IMR-90 (cell line): ENCODE measurements at regions not wholly inside any gene's neighbourhood (a gene's known extent, or its start where the extent isn't known, plus 50 kb on each side); places are given as distances from the start of the nearest gene placed in this dataset.

Experiments used
- ATAC-seq: fragments of 200-7000 bp; cut with Tn5 transposase; 2 replicates; pipeline ENCODE4 v1.9.1; 2020; ENCODE audit warnings: low read depth, mild to moderate bottlenecking, moderate library complexity
- BruUV-seq: library from RNA; stranded (reverse); fragments of 400-500 nt; replicated peaks from 2 replicates; lab custom pipeline; 2021; lab: Mats Ljungman, UMichigan
- CTCF ChIA-PET: fragments of 300-600 bp; formaldehyde crosslinking; extraction: SDS; loops from one replicate; lab custom pipeline; 2021; ENCODE audit warnings: antibody characterized with exemption; lab: Yijun Ruan, JAX
- POLR2A ChIA-PET: fragments of 300-600 bp; sonication (Branson Sonifier 250); formaldehyde crosslinking; loops from one replicate; lab custom pipeline; 2022; ENCODE audit warnings: antibody characterized with exemption; ENCODE audit not compliant: unreplicated experiment; lab: Charles Lee
- DNase-seq: peaks from one replicate; pipeline ENCODE4 v3.0.0; 2013
- H2AFZ ChIP-seq: replicated peaks from 2 replicates; pipeline ENCODE3; 2013; ENCODE audit warnings: low read length, mild to moderate bottlenecking; ENCODE audit not compliant: poor library complexity
- H2AK5ac ChIP-seq: 2 replicates; pipeline ENCODE4 v1.6.1; 2013; ENCODE audit warnings: low read depth, low read length, inconsistent platforms
- H2AK9ac ChIP-seq: replicated peaks from 2 replicates; pipeline ENCODE3; 2013; ENCODE audit warnings: mild to moderate bottlenecking, low read depth, low read length, moderate library complexity; ENCODE audit not compliant: poor library complexity
- H2BK120ac ChIP-seq: 2 replicates; pipeline ENCODE4 v1.6.1; 2013; ENCODE audit warnings: low read depth, low read length, inconsistent platforms
- H2BK15ac ChIP-seq: 3 replicates; pipeline ENCODE4 v1.6.1; 2013; ENCODE audit warnings: low read depth, low read length, inconsistent platforms
- H2BK20ac ChIP-seq: 2 replicates; pipeline ENCODE4 v1.6.1; 2013; ENCODE audit warnings: low read depth, mild to moderate bottlenecking, inconsistent platforms, low read length, moderate library complexity
- H2BK5ac ChIP-seq: 2 replicates; pipeline ENCODE4 v1.6.1; 2013; ENCODE audit warnings: mild to moderate bottlenecking, low read depth, low read length, inconsistent platforms; ENCODE audit not compliant: poor library complexity, severe bottlenecking
- H3K14ac ChIP-seq: replicated peaks from 2 replicates; pipeline ENCODE4 v1.6.1; 2013; ENCODE audit warnings: low read depth, low read length, inconsistent platforms
- H3K18ac ChIP-seq: 2 replicates; pipeline ENCODE4 v1.6.1; 2013; ENCODE audit warnings: low read depth, low read length, control low read depth
- H3K23ac ChIP-seq: 2 replicates; pipeline ENCODE4 v1.6.1; 2013; ENCODE audit warnings: low read depth, low read length, inconsistent platforms
- H3K27ac ChIP-seq: 2 replicates; pipeline ENCODE4 v1.5.1; 2013; ENCODE audit warnings: mild to moderate bottlenecking, control low read depth, low read length; ENCODE audit not compliant: insufficient read depth
- H3K27me3 ChIP-seq: 2 replicates; pipeline ENCODE4 v1.6.1; 2013; ENCODE audit warnings: low read length; ENCODE audit not compliant: control insufficient read depth, insufficient read depth
- H3K36me3 ChIP-seq: 2 replicates; pipeline ENCODE4 v1.6.1; 2013; ENCODE audit warnings: low read length, mixed read lengths; ENCODE audit not compliant: control insufficient read depth, insufficient read depth
- H3K4ac ChIP-seq: 2 replicates; pipeline ENCODE4 v1.6.1; 2013; ENCODE audit warnings: low read depth, low read length, inconsistent platforms
- H3K4me1 ChIP-seq: 2 replicates; pipeline ENCODE4 v1.6.1; 2013; ENCODE audit warnings: low read length, mixed read lengths; ENCODE audit not compliant: control insufficient read depth, insufficient read depth
- H3K4me2 ChIP-seq: 2 replicates; pipeline ENCODE4 v1.6.1; 2013; ENCODE audit warnings: low read depth, mild to moderate bottlenecking, control low read depth, low read length, moderate library complexity
- H3K4me3 ChIP-seq: 2 replicates; pipeline ENCODE4 v1.5.1; 2013; ENCODE audit warnings: low read depth, mild to moderate bottlenecking, control low read depth, low read length, moderate library complexity; ENCODE audit not compliant: insufficient read depth
- H3K56ac ChIP-seq: 2 replicates; pipeline ENCODE4 v1.6.1; 2013; ENCODE audit warnings: low read length, inconsistent platforms; ENCODE audit not compliant: insufficient read depth; ENCODE audit errors: extremely low read depth
- H3K79me1 ChIP-seq, 2 experiments: 2 replicates each; pipeline ENCODE4 v1.6.1; 2013; ENCODE audit warnings: low read length in 2 of 2, inconsistent platforms in 1 of 2, low read depth in 1 of 2
- H3K9ac ChIP-seq: 2 replicates; pipeline ENCODE4 v1.6.1; 2013; ENCODE audit warnings: low read depth, low read length, control low read depth
- H3K9me1 ChIP-seq: 2 replicates; pipeline ENCODE4 v1.6.1; 2013; ENCODE audit warnings: low read length, inconsistent platforms; ENCODE audit not compliant: insufficient read depth
- H3K9me3 ChIP-seq: 2 replicates; pipeline ENCODE4 v1.6.1; 2013; ENCODE audit warnings: low read length; ENCODE audit not compliant: control insufficient read depth, insufficient read depth
- H4K20me1 ChIP-seq: 2 replicates; pipeline ENCODE4 v1.6.1; 2013; ENCODE audit warnings: low read length, inconsistent platforms; ENCODE audit not compliant: insufficient read depth
- H4K5ac ChIP-seq: 2 replicates; pipeline ENCODE4 v1.6.1; 2013; ENCODE audit warnings: mild to moderate bottlenecking, low read depth, low read length, control low read depth
- H4K8ac ChIP-seq, 2 experiments: 2 replicates each; pipeline ENCODE4 v1.6.1; 2013; ENCODE audit warnings: low read depth in 2 of 2, low read length in 2 of 2, control low read depth in 1 of 2, inconsistent platforms in 1 of 2
- H4K91ac ChIP-seq: 2 replicates; pipeline ENCODE4 v1.6.1; 2013; ENCODE audit warnings: low read depth, low read length, inconsistent platforms; ENCODE audit not compliant: insufficient read depth
- BHLHE40 ChIP-seq: fragments of 150-350 bp; IDR thresholded peaks from 2 replicates; pipeline ENCODE4 v1.6.1; 2016; ENCODE audit warnings: mild to moderate bottlenecking, low read depth, low read length
- CEBPB ChIP-seq: IDR thresholded peaks from 2 replicates; pipeline ENCODE4 v1.6.1; 2012; ENCODE audit warnings: low read depth, low read length, improper control_type of control experiment
- CHD1 ChIP-seq: IDR thresholded peaks from 2 replicates; pipeline ENCODE4 v1.6.1; 2012; ENCODE audit warnings: low read depth, low read length, improper control_type of control experiment
- CTCF ChIP-seq: conservative IDR thresholded peaks from 2 replicates; pipeline ENCODE4 v1.5.1; 2012; ENCODE audit warnings: mild to moderate bottlenecking, low read depth, low read length, improper control_type of control experiment
- ELK1 ChIP-seq: fragments of 150-350 bp; IDR thresholded peaks from 2 replicates; pipeline ENCODE4 v1.6.1; 2016; ENCODE audit warnings: low read depth, mild to moderate bottlenecking, low read length, moderate library complexity, borderline replicate concordance
- FOS ChIP-seq: fragments of 150-350 bp; IDR thresholded peaks from 2 replicates; pipeline ENCODE4 v1.6.1; 2016; ENCODE audit warnings: low read depth, low read length
- MAFK ChIP-seq: IDR thresholded peaks from 2 replicates; pipeline ENCODE4 v1.6.1; 2012; ENCODE audit warnings: low read depth, low read length, improper control_type of control experiment
- MAZ ChIP-seq: IDR thresholded peaks from 2 replicates; pipeline ENCODE4 v1.6.1; 2012; ENCODE audit warnings: low read depth, mild to moderate bottlenecking, low read length, improper control_type of control experiment, moderate library complexity, borderline replicate concordance
- MXI1 ChIP-seq: IDR thresholded peaks from 2 replicates; pipeline ENCODE4 v1.6.1; 2012; ENCODE audit warnings: low read depth, mild to moderate bottlenecking, low read length, moderate library complexity, borderline replicate concordance
- NFE2L2 ChIP-seq: fragments of 150-350 bp; IDR thresholded peaks from 2 replicates; pipeline ENCODE4 v1.6.1; 2016; ENCODE audit warnings: low read depth, mild to moderate bottlenecking, low read length
- POLR2A ChIP-seq: IDR thresholded peaks from 2 replicates; pipeline ENCODE4 v1.6.1; 2012; ENCODE audit warnings: mild to moderate bottlenecking, low read depth, low read length
- RAD21 ChIP-seq: IDR thresholded peaks from 2 replicates; pipeline ENCODE4 v1.6.1; 2012; ENCODE audit warnings: low read length, improper control_type of control experiment
- RCOR1 ChIP-seq: IDR thresholded peaks from 2 replicates; pipeline ENCODE4 v1.6.1; 2012; ENCODE audit warnings: mild to moderate bottlenecking, low read length, improper control_type of control experiment; ENCODE audit not compliant: insufficient replicate concordance
- RFX5 ChIP-seq: IDR thresholded peaks from 2 replicates; pipeline ENCODE4 v1.8.0; 2012; ENCODE audit warnings: low read depth, mild to moderate bottlenecking, low read length, moderate library complexity
- SMC3 ChIP-seq: fragments of 150-350 bp; IDR thresholded peaks from 2 replicates; pipeline ENCODE4 v1.6.1; 2016; ENCODE audit warnings: low read depth, mild to moderate bottlenecking, antibody characterized with exemption, low read length, moderate library complexity
- USF2 ChIP-seq: fragments of 150-350 bp; IDR thresholded peaks from 2 replicates; pipeline ENCODE4 v1.6.1; 2017; ENCODE audit warnings: mild to moderate bottlenecking, antibody characterized with exemption, low read length, low read depth
- WGBS, 2 experiments: methylation state at CpG; one replicate each; pipeline versions ENCODE4 v1.1.5 to v1.1.7; 2013; ENCODE audit warnings: missing lambda C conversion rate in 2 of 2; ENCODE audit not compliant: insufficient read length in 1 of 2; ENCODE audit errors: extremely low coverage in 2 of 2; 5-methylcytosine and 5-hydroxymethylcytosine counted together
- dilution Hi-C: fragments of 300-500 bp; cut with HindIII; formaldehyde crosslinking; loops from one replicate; pipeline ENCODE4 v1.14.3; 2018; ENCODE audit warnings: low sequenced_read_pairs; ENCODE audit not compliant: unreplicated experiment
- in situ Hi-C: fragments of 300-500 bp; cut with MboI; formaldehyde crosslinking; loops from 3 replicates; pipeline ENCODE4 v1.14.3; 2019; ENCODE audit warnings: low sequenced_read_pairs, inconsistent platforms, mixed read lengths
- intact Hi-C: fragments of 100-400 bp; cut with micrococcal nuclease; formaldehyde crosslinking; loops from 2 replicates; pipeline ENCODE4 v1.10.0; 2022

GRCh38 chr5:67381236-67381880 is 184.8 kb upstream of the CD180 start:
- H3K14ac ChIP-seq = no peak overlapping the region
- in situ Hi-C loops = no loop called here
- H4K5ac ChIP-seq = no peak overlapping the region
- no peak overlapping the region for H3K4me2 ChIP-seq
- H2BK20ac ChIP-seq = no peak overlapping the region
- H3K9me3 ChIP-seq = no peaks in the 10 kb centered on the region
- H3K18ac ChIP-seq = no peak overlapping the region
- intact Hi-C loops = no loop called here
- no peak for DNase-seq
- no peaks in the 10 kb centered on the region for H3K9me1 ChIP-seq
- no TSS peak for BruUV-seq
- TF ChIP-seq FOS (no peak), RCOR1 (no peak), POLR2A (no peak), CHD1 (no peak), MXI1 (no peak), RAD21 (no peak), CEBPB (no peak), ELK1 (no peak), MAFK (no peak), MAZ (no peak), CTCF (no peak), NFE2L2 (no peak), BHLHE40 (no peak), USF2 (no peak), RFX5 (no peak), SMC3 (no peak)
- no peak overlapping the region for H4K8ac ChIP-seq
- no peak overlapping the region for H3K4ac ChIP-seq
- H3K4me3 ChIP-seq = no peak overlapping the region
- no CpG with 5 or more reads among the region's 2 CpGs for WGBS, 2 experiments
- dilution Hi-C loops = no loop called here
- H2AFZ ChIP-seq = no peak overlapping the region
- no peak overlapping the region for H3K9ac ChIP-seq
- no peak overlapping the region for H2AK9ac ChIP-seq
- CTCF ChIA-PET = interaction anchor here (0.6 to 1.0 kb wide), 2 partner anchors 13 to 129 kb away, joined by 3 read pairs; no protein-coding TSS in a partner anchor
- ATAC-seq = no peak
- POLR2A ChIA-PET = no interaction called here
- no peak overlapping the region for H3K56ac ChIP-seq
- no peaks in the 10 kb centered on the region for H3K79me1 ChIP-seq
- no peak overlapping the region for H3K27ac ChIP-seq
- H3K36me3 ChIP-seq = no peaks in the 10 kb centered on the region
- H2BK120ac ChIP-seq = no peak overlapping the region
- H3K4me1 ChIP-seq = no peaks in the 10 kb centered on the region
- H2BK5ac ChIP-seq = no peak overlapping the region
- no peaks in the 10 kb centered on the region for H4K20me1 ChIP-seq
- H3K23ac ChIP-seq = no peak overlapping the region
- no peak overlapping the region for H4K91ac ChIP-seq
- no peaks in the 10 kb centered on the region; the same call in none of the 2 replicates for H3K27me3 ChIP-seq
- H2BK15ac ChIP-seq = no peak overlapping the region; the same call in 2 of the 3 replicates
- no peak overlapping the region for H2AK5ac ChIP-seq
